Kidney (tissue), 13 donors: ENCODE measurements at regions not wholly inside any gene's neighbourhood (a gene's known extent, or its start where the extent isn't known, plus 50 kb on each side); places are given as distances from the start of the nearest gene placed in this dataset.

Experiments
- DNase-seq, 5 donors: peaks; one replicate each; pipeline ENCODE4 v3.0.0-alpha.2; 2013 to 2020
- FAIRE-seq: peaks from 2 replicates; lab custom pipeline; 2012; peaks lifted over from hg19 to GRCh38; lab: Jason Lieb, UNC
- H3K27ac ChIP-seq, 2 donors: one replicate each; pipeline ENCODE4 v1.7.0; 2013; ENCODE audit warnings: low read depth in 2 of 2, low read length in 2 of 2, inconsistent platforms in 1 of 2
- H3K27me3 ChIP-seq: one replicate; pipeline ENCODE4 v1.7.1; 2013; ENCODE audit warnings: low read length, inconsistent platforms; ENCODE audit not compliant: control insufficient read depth, insufficient read depth
- H3K36me3 ChIP-seq, 3 donors: one replicate each; pipeline versions ENCODE4 v1.7.0 to v1.7.1; 2013; ENCODE audit warnings: low read length in 3 of 3, control low read depth in 1 of 3, inconsistent platforms in 1 of 3; ENCODE audit not compliant: insufficient read depth in 3 of 3, control insufficient read depth in 2 of 3
- H3K4me1 ChIP-seq, 3 donors: one replicate each; pipeline versions ENCODE4 v1.7.0 to v1.7.1; 2013; ENCODE audit warnings: low read length in 3 of 3, inconsistent platforms in 1 of 3, low read depth in 1 of 3; ENCODE audit not compliant: control insufficient read depth in 2 of 3, insufficient read depth in 2 of 3
- H3K4me3 ChIP-seq, 3 donors: one replicate each; pipeline versions ENCODE4 v1.7.0 to v1.8.1; 2013; ENCODE audit warnings: low read length in 3 of 3, control low read depth in 1 of 3, inconsistent platforms in 1 of 3
- H3K9ac ChIP-seq, 3 donors: one replicate each; pipeline versions ENCODE4 v1.7.0 to v1.7.1; 2013; ENCODE audit warnings: low read length in 3 of 3, control low read depth in 1 of 3, inconsistent platforms in 1 of 3
- H3K9me3 ChIP-seq, 3 donors: one replicate each; pipeline versions ENCODE4 v1.7.0 to v1.7.1; 2013; ENCODE audit warnings: low read length in 3 of 3, control low read depth in 1 of 3, inconsistent platforms in 1 of 3; ENCODE audit not compliant: control insufficient read depth in 2 of 3, insufficient read depth in 1 of 3
- CTCF ChIP-seq: IDR thresholded peaks from 3 replicates; pipeline ENCODE4 v1.5.1; 2012; ENCODE audit warnings: mild to moderate bottlenecking, moderate library complexity, borderline replicate concordance; ENCODE audit not compliant: insufficient read depth; ENCODE audit errors: extremely low read depth
- intact Hi-C: fragments of 100-400 bp; cut with DNase I; formaldehyde crosslinking; loops from one replicate; pipeline ENCODE4 v1.11.1; 2022
- donor health status: control.
- donor health status: control.
- donor health status: control.
- donor health status: control.
- donor health status: control.
- donor health status: DM: yes; HTN: yes; CAD: no.
- donor health status: Normal renal cell carcinoma (clear cell type).

- Histone ChIP-seq H3K36me3 (no peaks in the 10 kb centered on the region), H3K4me1 (no peaks in the 10 kb centered on the region), H3K27me3 (no peaks in the 10 kb centered on the region), H3K27ac (no peak overlapping the region), H3K4me3 (no peak overlapping the region), H3K9ac (no peak overlapping the region), H3K9me3 (no peaks in the 10 kb centered on the region)
- FAIRE-seq (no peak), DNase-seq (no peak)
- no peak for TF ChIP-seq CTCF
- intact Hi-C loops: no loop called here
Observed at GRCh38 chr13:66069570-66069969, 1160.6 kb downstream of the PCDH9 start.

GRCh38 chr13:66068683-66069082, 1161.5 kb downstream of the PCDH9 start:
- intact Hi-C loops: no loop called here

GRCh38 chr13:66048888-66049287, 1181.2 kb downstream of the PCDH9 start:
- no peak for DNase-seq
- H3K4me3 ChIP-seq: no peak overlapping the region
- H3K27me3 ChIP-seq: no peaks in the 10 kb centered on the region
- no peak for TF ChIP-seq CTCF
- no peaks in the 10 kb centered on the region for H3K9me3 ChIP-seq
- H3K27ac ChIP-seq: no peak overlapping the region
- intact Hi-C loops: no loop called here
- no peaks in the 10 kb centered on the region for H3K36me3 ChIP-seq
- no peak overlapping the region for H3K9ac ChIP-seq
- no peak for FAIRE-seq
- H3K4me1 ChIP-seq: no peaks in the 10 kb centered on the region

More at GRCh38 chr13:66068683-66069082, 1161.5 kb downstream of the PCDH9 start:
- no peak overlapping the region for H3K4me3 ChIP-seq
- FAIRE-seq (no peak), DNase-seq (no peak)
- H3K9me3 ChIP-seq: no peaks in the 10 kb centered on the region
- H3K4me1 ChIP-seq: no peaks in the 10 kb centered on the region
- H3K27ac ChIP-seq: no peak overlapping the region
- H3K27me3 ChIP-seq: no peaks in the 10 kb centered on the region
- no peak overlapping the region for H3K9ac ChIP-seq
- no peak for TF ChIP-seq CTCF
- no peaks in the 10 kb centered on the region for H3K36me3 ChIP-seq

- H3K9me3 ChIP-seq: peaks cover 0 to 5% (median 0%) of the 10 kb centered on the region in 3 donors
- no peak overlapping the region for H3K9ac ChIP-seq
- peaks cover 0 to 5% (median 2%) of the 10 kb centered on the region in 3 donors for H3K4me1 ChIP-seq
- H3K36me3 ChIP-seq: no peaks in the 10 kb centered on the region
- intact Hi-C loops: no loop called here
- no peak for DNase-seq
- H3K27me3 ChIP-seq: no peaks in the 10 kb centered on the region
- no peak overlapping the region for H3K27ac ChIP-seq
- TF ChIP-seq CTCF: no peak
- no peak overlapping the region for H3K4me3 ChIP-seq
- no peak for FAIRE-seq
Observed at GRCh38 chr13:66040506-66040905, 1189.6 kb downstream of the PCDH9 start.
